ENCODE measurements at regions not wholly inside any gene's neighbourhood (a gene's known extent, or its start where the extent isn't known, plus 50 kb on each side); places are given as distances from the start of the nearest gene placed in this dataset.

DNA sequence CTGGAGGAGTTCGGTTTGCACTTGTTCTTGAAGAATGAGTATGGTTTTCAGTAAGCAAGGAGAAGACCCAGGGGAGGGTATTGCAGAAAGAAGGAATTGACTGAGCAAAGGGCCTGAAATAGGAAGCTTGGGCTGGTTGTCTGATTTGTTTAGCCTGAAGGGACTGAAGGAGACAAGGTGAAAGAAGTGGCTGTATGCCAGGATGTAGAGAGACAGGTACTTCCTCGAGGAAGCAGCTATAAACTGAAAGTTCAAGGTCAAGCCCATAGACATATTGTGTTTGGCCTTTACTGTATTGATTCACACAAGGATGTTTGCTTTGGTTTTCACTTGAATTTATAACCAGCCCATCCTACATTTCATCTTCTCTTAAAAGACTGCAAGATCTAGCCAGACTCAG is 183.1 kb downstream of the PALM2AKAP2 start:
- Histone ChIP-seq H3K27ac (no peak overlapping the region), H3K27me3 (ENCODE audit: low read depth) (no peaks in the 10 kb centered on the region), H3K36me3 (no peaks in the 10 kb centered on the region), H3K4me3 (no peak overlapping the region), H3K4me1 (peaks cover 17% of the 10 kb centered on the region), H3K9me3 (no peaks in the 10 kb centered on the region)
- ATAC-seq (no peak), DNase-seq (no peak)
- intact Hi-C loops (cut with DNase I) = no loop called here
- TF ChIP-seq, protein P1, sequence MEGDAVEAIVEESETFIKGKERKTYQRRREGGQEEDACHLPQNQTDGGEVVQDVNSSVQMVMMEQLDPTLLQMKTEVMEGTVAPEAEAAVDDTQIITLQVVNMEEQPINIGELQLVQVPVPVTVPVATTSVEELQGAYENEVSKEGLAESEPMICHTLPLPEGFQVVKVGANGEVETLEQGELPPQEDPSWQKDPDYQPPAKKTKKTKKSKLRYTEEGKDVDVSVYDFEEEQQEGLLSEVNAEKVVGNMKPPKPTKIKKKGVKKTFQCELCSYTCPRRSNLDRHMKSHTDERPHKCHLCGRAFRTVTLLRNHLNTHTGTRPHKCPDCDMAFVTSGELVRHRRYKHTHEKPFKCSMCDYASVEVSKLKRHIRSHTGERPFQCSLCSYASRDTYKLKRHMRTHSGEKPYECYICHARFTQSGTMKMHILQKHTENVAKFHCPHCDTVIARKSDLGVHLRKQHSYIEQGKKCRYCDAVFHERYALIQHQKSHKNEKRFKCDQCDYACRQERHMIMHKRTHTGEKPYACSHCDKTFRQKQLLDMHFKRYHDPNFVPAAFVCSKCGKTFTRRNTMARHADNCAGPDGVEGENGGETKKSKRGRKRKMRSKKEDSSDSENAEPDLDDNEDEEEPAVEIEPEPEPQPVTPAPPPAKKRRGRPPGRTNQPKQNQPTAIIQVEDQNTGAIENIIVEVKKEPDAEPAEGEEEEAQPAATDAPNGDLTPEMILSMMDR (IDR thresholded peaks at IDR 0.05) = no peak

DNA sequence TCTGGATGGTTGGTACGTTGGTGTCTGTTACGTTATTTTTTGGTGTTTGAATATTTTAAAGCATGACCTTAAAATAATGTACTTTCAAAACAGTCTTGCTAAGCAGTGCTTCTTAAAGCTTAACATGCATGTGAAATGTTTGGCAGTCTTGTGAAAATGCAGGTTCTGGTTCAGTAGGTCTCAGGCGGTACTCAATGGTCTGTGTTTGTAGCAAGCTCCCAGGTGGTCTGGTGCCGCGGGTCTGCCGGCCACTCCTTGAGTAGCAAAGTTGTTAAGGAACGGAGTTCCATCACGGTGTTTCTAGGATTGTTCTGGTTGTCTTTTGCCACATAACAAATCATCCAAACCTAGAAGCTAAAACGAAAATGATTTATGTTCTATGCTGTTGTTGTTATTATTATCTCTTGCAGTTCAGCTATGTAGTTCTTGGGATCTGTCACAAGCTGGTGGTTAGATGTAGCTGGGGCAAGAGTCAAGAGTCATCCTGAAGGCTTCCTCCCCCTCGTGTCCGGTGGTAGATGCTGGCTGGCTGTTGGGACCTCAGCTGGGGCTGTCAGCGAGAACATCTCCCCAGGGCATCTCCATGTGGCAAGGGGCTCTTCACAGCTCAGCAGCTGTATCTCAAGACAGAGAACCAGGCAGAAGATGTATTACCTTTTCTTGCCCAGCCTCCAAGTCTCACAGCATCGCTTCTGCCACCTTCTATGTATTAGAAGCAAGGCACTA is 186.8 kb downstream of the PALM2AKAP2 start:
- ATAC-seq (no peak), DNase-seq (no peak)
- H3K27ac ChIP-seq = peak overlapping the region; percentile 64
- no peak overlapping the region for H3K4me3 ChIP-seq
- TF ChIP-seq, protein P1 (IDR thresholded peaks at IDR 0.05) = no peak
- H3K27me3 ChIP-seq (ENCODE audit: low read depth) = no peaks in the 10 kb centered on the region
- H3K36me3 ChIP-seq = no peaks in the 10 kb centered on the region
- no peaks in the 10 kb centered on the region for H3K9me3 ChIP-seq
- peaks cover 42% of the 10 kb centered on the region for H3K4me1 ChIP-seq
- intact Hi-C loops (cut with DNase I) = no loop called here

DNA sequence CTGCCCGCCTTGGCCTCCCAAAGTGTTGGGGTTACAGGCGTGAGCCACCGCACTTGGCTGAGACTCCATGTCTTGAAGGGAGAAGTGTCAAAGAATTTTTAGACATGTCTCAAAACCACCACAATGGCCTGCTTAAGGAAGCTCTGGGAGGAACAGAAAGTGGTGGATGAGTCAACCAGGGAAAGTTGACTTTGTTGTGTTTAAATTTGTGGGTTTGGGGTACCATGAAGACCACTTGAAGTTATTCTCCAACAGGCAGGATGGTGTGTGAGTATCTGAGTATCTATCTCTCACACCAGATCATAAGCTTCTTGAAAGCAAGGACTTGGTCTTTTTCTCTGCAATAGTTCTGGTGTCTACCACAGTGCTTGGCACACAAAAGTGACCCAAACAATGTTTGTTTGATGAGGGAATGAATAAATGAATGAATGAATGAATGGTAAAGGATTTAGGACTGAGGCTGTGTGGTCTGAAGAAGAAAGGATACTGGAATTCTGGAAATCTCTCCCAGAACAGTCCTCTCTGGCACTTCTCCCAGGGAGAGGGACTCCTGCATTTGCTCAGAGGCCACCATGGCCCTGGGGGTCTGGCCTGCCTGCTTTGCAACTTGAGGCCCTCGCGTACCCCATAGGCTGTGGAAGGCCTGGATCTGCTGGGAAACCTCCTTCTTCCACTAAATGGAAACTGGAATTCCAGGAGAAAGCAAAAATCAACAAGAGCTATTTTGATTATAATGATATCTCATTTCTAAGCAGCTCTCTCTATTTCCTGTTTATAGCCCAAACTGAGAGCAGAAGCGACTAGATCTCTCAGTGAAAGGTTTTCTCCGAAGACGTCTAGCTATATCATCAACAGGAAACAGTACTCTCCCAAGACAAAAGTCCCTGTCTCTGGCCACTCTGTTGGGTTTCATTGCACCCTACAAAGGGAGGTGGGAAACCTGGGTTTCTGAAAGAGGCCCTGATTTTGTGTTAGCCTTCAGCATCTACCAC is 187.9 kb downstream of the PALM2AKAP2 start:
- DNase-seq = no peak

DNA sequence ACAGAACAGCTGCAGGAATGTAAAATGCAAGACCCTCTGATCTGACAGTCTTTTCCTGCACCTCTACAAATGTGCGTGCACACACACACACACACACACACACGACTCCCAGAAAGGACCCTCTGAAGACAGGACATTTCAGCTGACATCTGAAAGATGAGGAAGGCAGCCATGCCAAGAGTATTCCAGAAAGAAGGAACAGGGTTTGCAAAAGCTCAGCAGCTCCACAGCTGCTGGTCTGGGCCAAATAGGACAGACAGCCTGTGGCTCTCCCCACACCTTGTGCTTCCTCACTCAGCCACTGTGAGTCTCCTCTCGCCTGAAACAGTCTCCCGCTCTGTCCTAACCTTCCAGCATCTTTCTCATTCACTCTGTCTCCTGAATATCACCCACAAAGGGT is 189.0 kb downstream of the PALM2AKAP2 start:
- Histone ChIP-seq H3K36me3 (no peaks in the 10 kb centered on the region), H3K4me1 (peaks cover 47% of the 10 kb centered on the region), H3K27ac (peak overlapping the region; percentile 64), H3K4me3 (no peak overlapping the region), H3K27me3 (ENCODE audit: low read depth) (no peaks in the 10 kb centered on the region), H3K9me3 (no peaks in the 10 kb centered on the region)
- intact Hi-C loops (cut with DNase I) = no loop called here
- DNase-seq = no peak
- peak in 1 of 2 donors; percentile 61 for ATAC-seq
- TF ChIP-seq, protein P1 (IDR thresholded peaks at IDR 0.05) = peak; percentile 29

More for the DNA sequence above, 187.9 kb downstream of the PALM2AKAP2 start:
- TF ChIP-seq, protein P1 (IDR thresholded peaks at IDR 0.05) = no peak
- ATAC-seq = no peak
- Histone ChIP-seq H3K4me1 (peaks cover 50% of the 10 kb centered on the region), H3K27ac (peak overlapping the region; percentile 64), H3K9me3 (no peaks in the 10 kb centered on the region), H3K27me3 (ENCODE audit: low read depth) (no peaks in the 10 kb centered on the region), H3K4me3 (no peak overlapping the region), H3K36me3 (no peaks in the 10 kb centered on the region)
- intact Hi-C loops (cut with DNase I) = no loop called here

DNA sequence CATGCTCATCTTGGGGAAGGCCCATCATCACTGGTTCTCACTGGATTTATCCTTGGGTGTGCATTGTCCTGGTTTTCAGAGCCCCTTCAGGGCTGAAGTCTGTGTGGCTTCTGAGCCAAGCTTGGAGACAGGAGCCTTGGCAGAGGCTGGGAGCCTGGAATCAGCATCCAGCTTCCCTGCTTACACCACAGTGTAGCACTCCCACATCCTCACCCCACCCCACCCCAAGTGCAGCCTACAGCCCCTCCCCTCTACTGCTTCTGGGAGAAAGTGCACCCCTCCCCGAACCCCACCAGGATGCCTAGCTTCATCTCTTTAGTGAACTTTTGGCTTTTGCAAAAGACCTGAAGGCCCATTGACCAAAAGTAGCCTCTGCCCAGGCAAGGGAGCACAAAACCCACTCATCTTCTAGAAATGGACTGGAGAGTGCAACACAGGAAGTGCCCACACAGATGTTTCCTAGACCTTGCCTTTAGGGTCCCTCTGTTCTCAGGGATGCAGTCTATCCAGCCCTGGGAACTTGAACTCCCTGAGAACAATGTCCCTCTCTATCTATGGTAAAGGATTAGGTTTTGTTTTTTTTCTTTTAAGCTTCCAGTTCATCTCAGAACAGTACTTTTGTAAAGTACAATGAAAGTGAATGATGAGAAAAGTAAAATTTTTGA is 189.7 kb downstream of the PALM2AKAP2 start:
- Histone ChIP-seq H3K36me3 (no peaks in the 10 kb centered on the region), H3K4me3 (no peak overlapping the region), H3K9me3 (no peaks in the 10 kb centered on the region), H3K27me3 (ENCODE audit: low read depth) (no peaks in the 10 kb centered on the region), H3K27ac (peak overlapping the region; percentile 64), H3K4me1 (peaks cover 47% of the 10 kb centered on the region)
- intact Hi-C loops (cut with DNase I) = no loop called here
- DNase-seq (no peak), ATAC-seq (peak in 1 of 2 donors; percentile 26)
- TF ChIP-seq, protein P1 (IDR thresholded peaks at IDR 0.05) = no peak
